ENCODE measurements at regions not wholly inside any gene's neighbourhood (a gene's known extent, or its start where the extent isn't known, plus 50 kb on each side); places are given as distances from the start of the nearest gene placed in this dataset.

GRCh38 chr11:111097191-111097590, 148.3 kb upstream of the POU2AF2 start:
- Mint-ChIP-seq H3K9me3 (no peaks in the 10 kb centered on the region), H3K27me3 (ENCODE audit: low read depth) (peaks cover 5% of the 10 kb centered on the region), H3K36me3 (ENCODE audit: low read depth) (no peaks in the 10 kb centered on the region), H3K4me1 (ENCODE audit: low read depth) (peaks cover 3% of the 10 kb centered on the region), H3K27ac (no peak overlapping the region), H3K4me3 (peak overlapping the region; percentile 29)
- no peak for DNase-seq (ENCODE audit: low spot score)

- no peaks in the 10 kb centered on the region for H3K9me3 Mint-ChIP-seq
- peaks cover 3% of the 10 kb centered on the region for H3K4me1 Mint-ChIP-seq (ENCODE audit: low read depth)
- no peak overlapping the region for H3K4me3 Mint-ChIP-seq
- H3K36me3 Mint-ChIP-seq (ENCODE audit: low read depth) = no peaks in the 10 kb centered on the region
- no peak for DNase-seq (ENCODE audit: low spot score)
- H3K27ac Mint-ChIP-seq = no peak overlapping the region
- H3K27me3 Mint-ChIP-seq (ENCODE audit: low read depth) = peaks cover 11% of the 10 kb centered on the region
Observed at GRCh38 chr11:111095327-111095726, 150.2 kb upstream of the POU2AF2 start.

- H3K9me3 Mint-ChIP-seq = no peaks in the 10 kb centered on the region
- H3K4me3 Mint-ChIP-seq = no peak overlapping the region
Observed at GRCh38 chr11:111093061-111093460, 152.5 kb upstream of the POU2AF2 start.

GRCh38 chr11:111091321-111091938, 154.1 kb upstream of the POU2AF2 start:
- H3K4me3 Mint-ChIP-seq = no peak overlapping the region
- no peak overlapping the region for H3K27ac Mint-ChIP-seq
- peaks cover 3% of the 10 kb centered on the region for H3K4me1 Mint-ChIP-seq (ENCODE audit: low read depth)
- H3K9me3 Mint-ChIP-seq = no peaks in the 10 kb centered on the region
- H3K36me3 Mint-ChIP-seq (ENCODE audit: low read depth) = no peaks in the 10 kb centered on the region
- no peak for DNase-seq (ENCODE audit: low spot score)
- peaks cover 25% of the 10 kb centered on the region for H3K27me3 Mint-ChIP-seq (ENCODE audit: low read depth)

More at GRCh38 chr11:111093061-111093460, 152.5 kb upstream of the POU2AF2 start:
- Mint-ChIP-seq H3K27me3 (ENCODE audit: low read depth) (peaks cover 20% of the 10 kb centered on the region), H3K36me3 (ENCODE audit: low read depth) (no peaks in the 10 kb centered on the region), H3K4me1 (ENCODE audit: low read depth) (peaks cover 3% of the 10 kb centered on the region), H3K27ac (no peak overlapping the region)
- DNase-seq (ENCODE audit: low spot score) = no peak

- no peak overlapping the region for H3K27ac Mint-ChIP-seq
- H3K9me3 Mint-ChIP-seq = no peaks in the 10 kb centered on the region
- H3K4me3 Mint-ChIP-seq = no peak overlapping the region
- peaks cover 25% of the 10 kb centered on the region for H3K27me3 Mint-ChIP-seq (ENCODE audit: low read depth)
- no peak for DNase-seq (ENCODE audit: low spot score)
- H3K36me3 Mint-ChIP-seq (ENCODE audit: low read depth) = no peaks in the 10 kb centered on the region
- no peaks in the 10 kb centered on the region for H3K4me1 Mint-ChIP-seq (ENCODE audit: low read depth)
Observed at GRCh38 chr11:111089759-111090158, 155.8 kb upstream of the POU2AF2 start.

- H3K27ac Mint-ChIP-seq = no peak overlapping the region
- peaks cover 25% of the 10 kb centered on the region for H3K27me3 Mint-ChIP-seq (ENCODE audit: low read depth)
- H3K4me3 Mint-ChIP-seq = no peak overlapping the region
- H3K9me3 Mint-ChIP-seq = no peaks in the 10 kb centered on the region
- H3K4me1 Mint-ChIP-seq (ENCODE audit: low read depth) = no peaks in the 10 kb centered on the region
- no peak for DNase-seq (ENCODE audit: low spot score)
- H3K36me3 Mint-ChIP-seq (ENCODE audit: low read depth) = no peaks in the 10 kb centered on the region
Observed at GRCh38 chr11:111088847-111089355, 156.6 kb upstream of the POU2AF2 start.

GRCh38 chr11:111086058-111086457, 159.5 kb upstream of the POU2AF2 start:
- Mint-ChIP-seq H3K36me3 (ENCODE audit: low read depth) (no peaks in the 10 kb centered on the region), H3K27me3 (ENCODE audit: low read depth) (peaks cover 21% of the 10 kb centered on the region), H3K4me3 (no peak overlapping the region), H3K27ac (no peak overlapping the region), H3K9me3 (no peaks in the 10 kb centered on the region), H3K4me1 (ENCODE audit: low read depth) (no peaks in the 10 kb centered on the region)
- no peak for DNase-seq (ENCODE audit: low spot score)

- no peaks in the 10 kb centered on the region for H3K4me1 Mint-ChIP-seq (ENCODE audit: low read depth)
- H3K27me3 Mint-ChIP-seq (ENCODE audit: low read depth) = peaks cover 7% of the 10 kb centered on the region
- no peak overlapping the region for H3K4me3 Mint-ChIP-seq
- no peak overlapping the region for H3K27ac Mint-ChIP-seq
- H3K36me3 Mint-ChIP-seq (ENCODE audit: low read depth) = no peaks in the 10 kb centered on the region
- no peaks in the 10 kb centered on the region for H3K9me3 Mint-ChIP-seq
- DNase-seq (ENCODE audit: low spot score) = no peak
Observed at GRCh38 chr11:111082664-111083063, 162.9 kb upstream of the POU2AF2 start.

- H3K4me1 Mint-ChIP-seq (ENCODE audit: low read depth) = no peaks in the 10 kb centered on the region
- DNase-seq (ENCODE audit: low spot score) = no peak
- H3K27ac Mint-ChIP-seq = no peak overlapping the region
Observed at GRCh38 chr11:111081021-111081511, 164.5 kb upstream of the POU2AF2 start.

GRCh38 chr11:111077530-111078322, 167.8 kb upstream of the POU2AF2 start:
- Mint-ChIP-seq H3K27me3 (ENCODE audit: low read depth) (peaks cover 2% of the 10 kb centered on the region), H3K4me1 (ENCODE audit: low read depth) (no peaks in the 10 kb centered on the region), H3K27ac (no peak overlapping the region), H3K9me3 (no peaks in the 10 kb centered on the region), H3K4me3 (no peak overlapping the region), H3K36me3 (ENCODE audit: low read depth) (no peaks in the 10 kb centered on the region)
- DNase-seq (ENCODE audit: low spot score) = no peak

More at GRCh38 chr11:111081021-111081511, 164.5 kb upstream of the POU2AF2 start:
- Mint-ChIP-seq H3K4me3 (no peak overlapping the region), H3K9me3 (no peaks in the 10 kb centered on the region), H3K36me3 (ENCODE audit: low read depth) (no peaks in the 10 kb centered on the region), H3K27me3 (ENCODE audit: low read depth) (peaks cover 2% of the 10 kb centered on the region)

- Mint-ChIP-seq H3K4me1 (ENCODE audit: low read depth) (no peaks in the 10 kb centered on the region), H3K36me3 (ENCODE audit: low read depth) (no peaks in the 10 kb centered on the region)
Observed at GRCh38 chr11:111069066-111069465, 176.5 kb upstream of the POU2AF2 start.

GRCh38 chr11:111067994-111068393, 177.5 kb upstream of the POU2AF2 start:
- Mint-ChIP-seq H3K36me3 (ENCODE audit: low read depth) (no peaks in the 10 kb centered on the region), H3K4me3 (no peak overlapping the region), H3K9me3 (peaks cover 17% of the 10 kb centered on the region), H3K27me3 (ENCODE audit: low read depth) (no peaks in the 10 kb centered on the region), H3K4me1 (ENCODE audit: low read depth) (no peaks in the 10 kb centered on the region), H3K27ac (no peak overlapping the region)
- DNase-seq (ENCODE audit: low spot score) = no peak

More at GRCh38 chr11:111069066-111069465, 176.5 kb upstream of the POU2AF2 start:
- no peaks in the 10 kb centered on the region for H3K27me3 Mint-ChIP-seq (ENCODE audit: low read depth)
- H3K9me3 Mint-ChIP-seq = peaks cover 17% of the 10 kb centered on the region
- H3K27ac Mint-ChIP-seq = no peak overlapping the region
- DNase-seq (ENCODE audit: low spot score) = no peak
- no peak overlapping the region for H3K4me3 Mint-ChIP-seq

GRCh38 chr11:111066846-111067245, 178.7 kb upstream of the POU2AF2 start:
- Mint-ChIP-seq H3K27ac (no peak overlapping the region), H3K4me1 (ENCODE audit: low read depth) (no peaks in the 10 kb centered on the region), H3K36me3 (ENCODE audit: low read depth) (no peaks in the 10 kb centered on the region), H3K9me3 (peaks cover 17% of the 10 kb centered on the region), H3K4me3 (no peak overlapping the region), H3K27me3 (ENCODE audit: low read depth) (no peaks in the 10 kb centered on the region)
- no peak for DNase-seq (ENCODE audit: low spot score)

Data from T-helper 2 cell treated with Interferon-gamma antibody and Interleukin-4, amounts not matched to agents 5 μg/mL and 100 μg/mL, for 36 hours (primary cell).